Activated naive CD8-positive, alpha-beta T cell treated with anti-CD3 and anti-CD28 coated beads, Interleukin-2, amount 10 ng/mL, durations not matched to agents 7 days and 5 days (primary cell): ENCODE measurements at regions not wholly inside any gene's neighbourhood (a gene's known extent, or its start where the extent isn't known, plus 50 kb on each side); places are given as distances from the start of the nearest gene placed in this dataset.

Source experiments
- ATAC-seq: fragments of 150-1000 bp; cut with Tn5 transposase; one replicate; pipeline ENCODE4 v1.10.0; 2021; ENCODE audit warnings: low read depth, moderate library complexity
- POLR2A ChIA-PET: fragments of 350-600 bp; sonication (Branson Sonifier 250); formaldehyde crosslinking; loops from one replicate; lab custom pipeline; 2021; ENCODE audit warnings: antibody characterized with exemption; lab: Charles Lee
- DNase-seq: peaks from one replicate; pipeline ENCODE4 v3.0.0; 2021
- H3K27ac Mint-ChIP-seq: one replicate; pipeline ENCODE4 v1.8.0; 2022; ENCODE audit warnings: mild to moderate bottlenecking, mixed read lengths
- H3K27me3 Mint-ChIP-seq: one replicate; pipeline ENCODE4 v1.8.0; 2022; ENCODE audit warnings: mild to moderate bottlenecking, moderate library complexity, mixed read lengths
- H3K36me3 Mint-ChIP-seq: one replicate; pipeline ENCODE4 v1.8.0; 2021; ENCODE audit warnings: mild to moderate bottlenecking, mixed read lengths
- H3K4me1 Mint-ChIP-seq: one replicate; pipeline ENCODE4 v1.8.0; 2021; ENCODE audit warnings: mixed read lengths
- H3K4me3 Mint-ChIP-seq: one replicate; pipeline ENCODE4 v1.8.0; 2022; ENCODE audit warnings: mild to moderate bottlenecking, moderate library complexity, mixed read lengths
- H3K9me3 Mint-ChIP-seq: one replicate; pipeline ENCODE4 v1.8.0; 2021; ENCODE audit warnings: mixed read lengths

DNA sequence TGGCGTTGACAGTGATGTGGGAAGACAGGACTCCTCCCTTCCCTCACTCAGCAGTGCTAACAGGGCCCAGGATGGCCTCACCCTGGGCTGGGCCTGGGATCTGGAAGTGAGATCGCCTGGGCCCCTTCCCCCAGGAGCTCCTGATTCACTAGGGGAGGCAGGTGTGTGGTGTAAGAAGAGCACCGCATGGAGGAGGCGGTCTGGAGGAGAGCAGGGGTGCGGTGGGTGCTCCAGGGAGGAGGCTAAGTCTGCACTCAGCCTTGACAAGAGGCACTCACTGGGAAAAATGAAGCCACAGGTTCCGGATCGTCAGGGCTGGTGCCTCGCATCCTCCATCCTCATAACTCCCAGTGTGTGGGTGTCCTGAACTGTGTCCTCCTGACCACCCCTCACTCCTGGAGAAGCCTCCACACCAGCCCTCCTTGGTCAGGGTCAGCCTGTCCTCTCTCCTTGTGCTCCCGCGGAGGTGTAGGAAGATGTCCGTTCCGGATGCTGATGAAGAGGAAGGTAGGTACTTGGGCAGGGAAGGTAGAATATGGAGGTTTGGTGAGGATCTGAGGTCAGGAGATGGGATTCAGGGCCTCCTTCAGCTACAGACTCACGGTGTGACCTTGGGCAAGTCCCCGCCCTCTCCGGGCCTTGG is 142.1 kb upstream of the WNT4 start:
- Mint-ChIP-seq H3K36me3 (no peaks in the 10 kb centered on the region), H3K4me1 (no peaks in the 10 kb centered on the region), H3K9me3 (no peaks in the 10 kb centered on the region), H3K27ac (no peak overlapping the region), H3K4me3 (no peak overlapping the region), H3K27me3 (peaks cover 4% of the 10 kb centered on the region)
- ATAC-seq (no peak), DNase-seq (no peak)
- POLR2A ChIA-PET: no interaction called here

GRCh38 chr1:22285549-22286396 is 142.9 kb upstream of the WNT4 start:
- POLR2A ChIA-PET: no interaction called here
- no peak for ATAC-seq
- H3K4me1 Mint-ChIP-seq: no peaks in the 10 kb centered on the region
- no peak for DNase-seq
- no peak overlapping the region for H3K27ac Mint-ChIP-seq
- H3K4me3 Mint-ChIP-seq: no peak overlapping the region
- H3K9me3 Mint-ChIP-seq: no peaks in the 10 kb centered on the region
- H3K27me3 Mint-ChIP-seq: peaks cover 4% of the 10 kb centered on the region
- H3K36me3 Mint-ChIP-seq: no peaks in the 10 kb centered on the region

GRCh38 chr1:22286491-22286890 is 143.6 kb upstream of the WNT4 start:
- ATAC-seq: no peak
- H3K36me3 Mint-ChIP-seq: no peaks in the 10 kb centered on the region
- no peaks in the 10 kb centered on the region for H3K4me1 Mint-ChIP-seq
- no peak for DNase-seq
- H3K4me3 Mint-ChIP-seq: no peak overlapping the region
- H3K27ac Mint-ChIP-seq: no peak overlapping the region
- no peaks in the 10 kb centered on the region for H3K9me3 Mint-ChIP-seq
- H3K27me3 Mint-ChIP-seq: peaks cover 6% of the 10 kb centered on the region
- POLR2A ChIA-PET: no interaction called here

- Mint-ChIP-seq H3K9me3 (no peaks in the 10 kb centered on the region), H3K27me3 (peaks cover 7% of the 10 kb centered on the region), H3K4me3 (no peak overlapping the region), H3K4me1 (no peaks in the 10 kb centered on the region), H3K36me3 (no peaks in the 10 kb centered on the region), H3K27ac (no peak overlapping the region)
- DNase-seq (no peak), ATAC-seq (no peak)
- POLR2A ChIA-PET: no interaction called here
Observed at GRCh38 chr1:22287273-22287672, 144.4 kb upstream of the WNT4 start.

DNA sequence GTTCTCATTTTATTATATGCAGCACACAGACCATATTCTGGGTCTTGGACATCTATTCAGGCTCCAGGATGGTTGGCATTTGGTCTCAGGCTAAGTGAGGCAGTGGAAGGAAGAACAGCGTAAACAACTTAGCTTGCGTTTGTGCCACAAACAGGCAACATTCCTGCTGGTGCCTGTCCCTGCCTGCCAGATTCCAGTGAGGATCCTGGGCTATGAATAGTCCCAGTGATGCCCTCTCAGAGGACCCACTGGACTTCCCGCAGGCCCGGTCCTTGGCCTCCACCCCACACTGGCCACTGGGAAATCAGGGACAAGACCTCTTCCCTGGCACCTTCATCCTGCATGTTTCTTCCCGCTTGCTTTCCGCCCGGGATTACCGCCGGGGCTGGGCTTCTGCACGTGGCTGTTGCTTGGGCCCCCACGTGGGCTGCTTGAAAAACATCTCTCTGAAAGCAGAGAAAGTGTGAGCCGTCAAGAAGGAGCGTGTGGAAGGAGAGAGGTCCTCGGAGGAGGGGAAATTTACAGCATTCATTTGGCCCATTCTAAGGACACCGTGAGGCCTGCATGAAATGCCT is 145.1 kb upstream of the WNT4 start:
- no peak overlapping the region for H3K27ac Mint-ChIP-seq
- no peaks in the 10 kb centered on the region for H3K4me1 Mint-ChIP-seq

DNA sequence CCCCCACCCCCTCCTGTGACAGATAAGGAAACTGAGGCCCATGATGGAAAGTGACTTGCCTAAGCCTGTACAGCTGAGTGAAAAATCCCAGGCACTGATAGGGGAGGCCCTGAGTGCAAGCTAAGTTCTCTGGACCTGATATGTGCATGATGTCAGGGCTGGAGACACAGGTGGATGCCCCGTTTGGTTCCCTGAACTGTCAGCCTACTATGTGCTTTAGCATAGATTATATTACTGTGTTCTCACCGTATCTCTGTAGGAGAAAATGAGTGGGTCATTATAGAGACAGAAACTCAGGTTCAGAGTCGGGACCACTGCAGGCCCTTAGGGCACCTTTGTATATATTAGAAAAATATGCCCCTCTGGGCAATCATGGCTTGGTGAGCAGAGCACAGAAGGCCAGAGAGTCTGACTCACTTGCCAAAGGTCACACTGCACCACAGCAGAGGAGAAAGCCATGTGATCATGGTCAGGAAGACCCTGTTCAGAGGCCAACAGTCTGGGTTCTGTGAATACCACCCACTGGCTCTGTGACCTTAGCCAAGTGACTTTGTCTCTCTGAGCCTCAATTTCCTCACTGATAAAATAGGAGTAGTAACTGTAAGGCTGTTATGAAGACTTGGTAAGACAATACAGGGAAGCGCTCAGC is 145.8 kb upstream of the WNT4 start:
- no peak for DNase-seq
- Mint-ChIP-seq H3K36me3 (no peaks in the 10 kb centered on the region), H3K9me3 (no peaks in the 10 kb centered on the region), H3K4me1 (no peaks in the 10 kb centered on the region), H3K4me3 (no peak overlapping the region), H3K27me3 (peaks cover 18% of the 10 kb centered on the region), H3K27ac (no peak overlapping the region)
- POLR2A ChIA-PET: no interaction called here
- no peak for ATAC-seq

More for the DNA sequence above, 145.1 kb upstream of the WNT4 start:
- DNase-seq (no peak), ATAC-seq (no peak)
- Mint-ChIP-seq H3K27me3 (peaks cover 15% of the 10 kb centered on the region), H3K36me3 (no peaks in the 10 kb centered on the region), H3K9me3 (no peaks in the 10 kb centered on the region), H3K4me3 (no peak overlapping the region)
- POLR2A ChIA-PET: no interaction called here

DNA sequence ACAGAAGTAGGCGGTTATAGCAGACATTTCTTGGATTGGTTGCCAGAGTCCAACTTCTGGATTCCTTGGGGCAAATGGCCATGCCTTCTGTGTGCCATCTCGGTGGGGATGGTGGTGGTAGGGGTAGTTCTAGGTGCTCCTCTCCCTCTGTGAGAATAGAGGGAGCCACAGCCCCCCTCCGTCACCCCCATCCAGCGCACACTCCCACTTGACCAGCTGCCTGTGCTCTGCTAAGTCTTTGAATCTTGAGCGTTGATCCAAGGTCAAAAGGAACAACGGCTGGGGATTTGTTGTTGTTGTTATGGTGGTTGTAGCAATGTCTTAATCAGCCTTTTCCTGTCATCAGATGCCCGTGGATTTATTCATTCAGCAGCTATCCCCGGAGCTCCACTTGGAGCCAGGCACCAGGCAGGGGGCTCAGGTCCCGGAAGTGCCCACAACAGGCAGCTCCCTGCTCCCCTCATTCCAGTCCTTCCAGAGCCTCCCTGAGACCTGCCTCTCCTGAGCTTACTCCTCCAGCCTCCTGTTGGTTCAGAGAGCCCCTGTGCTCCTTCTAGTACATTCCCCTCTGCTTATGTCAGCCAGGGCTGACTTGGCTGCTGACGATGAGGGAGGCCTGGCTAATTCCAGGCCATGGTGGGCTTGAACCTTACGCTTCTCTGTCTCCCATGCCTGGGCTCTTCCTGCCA is 146.6 kb upstream of the WNT4 start:
- H3K9me3 Mint-ChIP-seq: no peaks in the 10 kb centered on the region
- POLR2A ChIA-PET: no interaction called here
- no peaks in the 10 kb centered on the region for H3K4me1 Mint-ChIP-seq
- H3K27ac Mint-ChIP-seq: no peak overlapping the region
- no peak overlapping the region for H3K4me3 Mint-ChIP-seq
- no peaks in the 10 kb centered on the region for H3K36me3 Mint-ChIP-seq
- no peak for DNase-seq
- no peak for ATAC-seq
- H3K27me3 Mint-ChIP-seq: peaks cover 18% of the 10 kb centered on the region

DNA sequence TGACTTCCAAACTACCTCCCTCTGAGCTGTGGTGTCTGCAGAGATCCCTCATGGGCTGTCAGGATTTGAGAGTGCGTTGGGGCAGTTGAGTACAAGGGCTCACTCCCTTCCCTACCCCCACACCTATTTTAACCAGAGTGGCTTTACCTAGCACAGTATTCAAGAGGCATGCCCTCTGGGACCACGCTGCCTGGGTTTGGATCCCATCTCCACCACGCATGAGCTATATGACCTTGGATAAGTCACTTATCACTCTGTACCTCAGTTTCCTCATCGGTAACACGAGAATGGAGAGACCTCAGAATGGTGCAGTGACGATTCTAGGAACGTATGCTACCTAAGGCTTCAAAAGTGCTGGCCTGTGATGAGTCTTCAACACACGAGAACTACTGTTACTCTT is 147.3 kb upstream of the WNT4 start:
- Mint-ChIP-seq H3K4me3 (no peak overlapping the region), H3K36me3 (no peaks in the 10 kb centered on the region), H3K4me1 (no peaks in the 10 kb centered on the region), H3K9me3 (no peaks in the 10 kb centered on the region), H3K27me3 (peaks cover 23% of the 10 kb centered on the region), H3K27ac (no peak overlapping the region)
- ATAC-seq (no peak), DNase-seq (no peak)
- POLR2A ChIA-PET: no interaction called here

GRCh38 chr1:22290611-22291010 is 147.7 kb upstream of the WNT4 start:
- Mint-ChIP-seq H3K36me3 (no peaks in the 10 kb centered on the region), H3K27me3 (peaks cover 23% of the 10 kb centered on the region)

DNA sequence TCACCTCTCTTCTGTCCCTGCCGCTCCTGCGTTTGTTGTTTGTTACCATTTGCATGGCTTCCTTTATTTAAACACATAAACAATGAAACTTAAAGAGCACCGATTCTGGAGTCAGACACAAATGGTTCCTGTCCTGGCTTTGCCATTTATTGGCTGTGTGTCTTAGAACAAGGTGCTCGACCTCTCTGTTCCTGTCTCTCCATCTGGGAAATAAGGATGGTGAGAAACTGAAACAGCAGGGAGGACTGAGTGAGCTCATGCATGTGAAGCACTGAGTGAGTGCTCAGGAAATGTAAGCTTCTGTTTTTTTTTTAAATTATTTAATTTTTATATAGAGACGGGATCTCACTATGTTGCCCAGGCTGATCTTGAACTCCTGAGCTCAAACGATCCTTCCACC is 148.2 kb upstream of the WNT4 start:
- Mint-ChIP-seq H3K4me3 (no peak overlapping the region), H3K4me1 (no peaks in the 10 kb centered on the region), H3K9me3 (no peaks in the 10 kb centered on the region), H3K36me3 (no peaks in the 10 kb centered on the region), H3K27me3 (peaks cover 23% of the 10 kb centered on the region), H3K27ac (no peak overlapping the region)
- DNase-seq (no peak), ATAC-seq (no peak)
- POLR2A ChIA-PET: interaction anchor here (0.6 kb wide), 1 partner anchor 1086 kb away, joined by 5 read pairs; no protein-coding TSS in a partner anchor

More at GRCh38 chr1:22290611-22291010, 147.7 kb upstream of the WNT4 start:
- no peak for ATAC-seq
- DNase-seq: no peak
- Mint-ChIP-seq H3K4me1 (no peaks in the 10 kb centered on the region), H3K27ac (no peak overlapping the region), H3K9me3 (no peaks in the 10 kb centered on the region), H3K4me3 (no peak overlapping the region)
- POLR2A ChIA-PET: interaction anchor here (0.6 kb wide), 1 partner anchor 1086 kb away, joined by 5 read pairs; no protein-coding TSS in a partner anchor

DNA sequence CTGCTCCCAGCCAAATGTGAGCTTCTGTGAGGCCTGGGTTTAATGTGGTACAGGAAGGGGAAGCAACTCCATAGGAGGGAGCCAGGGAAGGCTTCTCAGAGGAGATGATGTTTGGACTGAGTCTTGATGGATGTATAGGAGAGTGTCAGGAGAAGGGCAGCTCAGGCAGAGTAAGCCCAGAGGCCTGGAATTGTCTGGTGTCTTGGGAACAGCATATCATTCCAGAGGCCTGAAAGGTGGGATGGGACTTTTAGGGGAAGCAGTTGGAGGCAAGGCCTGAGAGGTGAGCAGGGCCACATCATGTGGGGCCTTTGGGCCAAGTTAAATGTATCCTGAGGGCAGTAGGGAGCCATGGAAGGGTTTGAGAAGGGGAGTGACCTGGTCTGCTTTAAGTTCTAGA is 148.6 kb upstream of the WNT4 start:
- peaks cover 23% of the 10 kb centered on the region for H3K27me3 Mint-ChIP-seq
- POLR2A ChIA-PET: no interaction called here
- H3K4me3 Mint-ChIP-seq: no peak overlapping the region
- DNase-seq: no peak
- no peaks in the 10 kb centered on the region for H3K36me3 Mint-ChIP-seq
- no peak for ATAC-seq
- no peak overlapping the region for H3K27ac Mint-ChIP-seq
- H3K4me1 Mint-ChIP-seq: no peaks in the 10 kb centered on the region
- H3K9me3 Mint-ChIP-seq: no peaks in the 10 kb centered on the region

- Mint-ChIP-seq H3K36me3 (no peaks in the 10 kb centered on the region), H3K27me3 (peaks cover 26% of the 10 kb centered on the region), H3K9me3 (no peaks in the 10 kb centered on the region), H3K4me1 (no peaks in the 10 kb centered on the region), H3K27ac (no peak overlapping the region), H3K4me3 (no peak overlapping the region)
- POLR2A ChIA-PET: no interaction called here
- no peak for ATAC-seq
- DNase-seq: no peak
Observed at GRCh38 chr1:22292011-22292788, 149.3 kb upstream of the WNT4 start.
